ENCODE measurements at regions not wholly inside any gene's neighbourhood (a gene's known extent, or its start where the extent isn't known, plus 50 kb on each side); places are given as distances from the start of the nearest gene placed in this dataset.

- Mint-ChIP-seq H3K4me1 (no peaks in the 10 kb centered on the region), H3K4me3 (no peak overlapping the region), H3K27me3 (no peaks in the 10 kb centered on the region), H3K9me3 (ENCODE audit: insufficient read depth) (no peaks in the 10 kb centered on the region), H3K27ac (no peak overlapping the region)
- no peak overlapping the region for H3K4me2 ChIP-seq (replicated peaks; ENCODE audit: low read depth, low read length, poor library complexity, severe bottlenecking)
- H3K27ac ChIP-seq (ENCODE audit: low read length in 2 of 2): no peak overlapping the region
- CTCF ChIA-PET: no interaction called here
- H3K79me2 ChIP-seq (ENCODE audit: control insufficient read depth, insufficient read depth, low read length): no peaks in the 10 kb centered on the region
- H3K4me1 ChIP-seq (ENCODE audit: control insufficient read depth in 2 of 2, insufficient read depth in 2 of 2, low read length in 2 of 2): no peaks in the 10 kb centered on the region
- no peak for ATAC-seq (ENCODE audit: low read depth)
- no peaks in the 10 kb centered on the region for H3K9me3 ChIP-seq (ENCODE audit: control extremely low read depth in 1 of 3, control insufficient read depth in 2 of 3, insufficient read depth in 1 of 3, low read length in 2 of 3)
- POLR2A ChIA-PET: no interaction called here
- H3K9ac ChIP-seq (ENCODE audit: low read length): no peak overlapping the region
- H2AFZ ChIP-seq (ENCODE audit: insufficient read depth, low read depth, low read length, poor library complexity, severe bottlenecking): no peak overlapping the region
- intact Hi-C loops (cut with micrococcal nuclease): no loop called here
- H3K4me3 ChIP-seq (ENCODE audit: control extremely low read depth in 1 of 5, extremely low read depth in 1 of 5, insufficient read depth in 1 of 5, low read depth in 2 of 5, low read length in 4 of 5): no peak overlapping the region
- no peaks in the 10 kb centered on the region for H3K36me3 ChIP-seq (replicated peaks in 1 of 2; ENCODE audit: control extremely low read depth in 1 of 2, control insufficient read depth in 1 of 2, extremely low read depth in 1 of 2, insufficient read depth in 2 of 2, low read length in 1 of 2)
- no peak for DNase-seq
- H3K27me3 ChIP-seq (replicated peaks in 1 of 4; ENCODE audit: control extremely low read depth in 1 of 4, control insufficient read depth in 3 of 4, insufficient read depth in 4 of 4, low read length in 3 of 4): no peaks in the 10 kb centered on the region
- no peak for TF ChIP-seq CTCF (IDR thresholded peaks at IDR 0.05)
- no peaks in the 10 kb centered on the region for H4K20me1 ChIP-seq (ENCODE audit: control insufficient read depth, insufficient read depth, low read length, poor library complexity, severe bottlenecking)
Measured at GRCh38 chr3:3356846-3357245, 177.4 kb upstream of the CRBN start.

- Histone ChIP-seq H3K27ac (ENCODE audit: low read length in 2 of 2) (no peak overlapping the region), H3K79me2 (ENCODE audit: control insufficient read depth, insufficient read depth, low read length) (no peaks in the 10 kb centered on the region), H3K4me3 (ENCODE audit: control extremely low read depth in 1 of 5, extremely low read depth in 1 of 5, insufficient read depth in 1 of 5, low read depth in 2 of 5, low read length in 4 of 5) (no peak overlapping the region), H4K20me1 (ENCODE audit: control insufficient read depth, insufficient read depth, low read length, poor library complexity, severe bottlenecking) (no peaks in the 10 kb centered on the region), H3K4me1 (ENCODE audit: control insufficient read depth in 2 of 2, insufficient read depth in 2 of 2, low read length in 2 of 2) (no peaks in the 10 kb centered on the region), H2AFZ (ENCODE audit: insufficient read depth, low read depth, low read length, poor library complexity, severe bottlenecking) (no peak overlapping the region), H3K36me3 (replicated peaks in 1 of 2; ENCODE audit: control extremely low read depth in 1 of 2, control insufficient read depth in 1 of 2, extremely low read depth in 1 of 2, insufficient read depth in 2 of 2, low read length in 1 of 2) (no peaks in the 10 kb centered on the region), H3K9ac (ENCODE audit: low read length) (no peak overlapping the region), H3K4me2 (replicated peaks; ENCODE audit: low read depth, low read length, poor library complexity, severe bottlenecking) (no peak overlapping the region), H3K9me3 (ENCODE audit: control extremely low read depth in 1 of 3, control insufficient read depth in 2 of 3, insufficient read depth in 1 of 3, low read length in 2 of 3) (no peaks in the 10 kb centered on the region), H3K27me3 (replicated peaks in 1 of 4; ENCODE audit: control extremely low read depth in 1 of 4, control insufficient read depth in 3 of 4, insufficient read depth in 4 of 4, low read length in 3 of 4) (no peaks in the 10 kb centered on the region)
- ChIA-PET CTCF (no interaction called here), POLR2A (no interaction called here)
- DNase-seq: no peak
- ATAC-seq (ENCODE audit: low read depth): no peak
- TF ChIP-seq EZH2 (IDR thresholded peaks at IDR 0.05; ENCODE audit: borderline replicate concordance, insufficient read depth, low read depth, low read length, poor library complexity, severe bottlenecking) (no peak), CTCF (IDR thresholded peaks at IDR 0.05) (no peak)
- Mint-ChIP-seq H3K4me3 (no peak overlapping the region), H3K9me3 (ENCODE audit: insufficient read depth) (no peaks in the 10 kb centered on the region), H3K4me1 (no peaks in the 10 kb centered on the region), H3K27ac (no peak overlapping the region), H3K27me3 (no peaks in the 10 kb centered on the region)
- intact Hi-C loops (cut with micrococcal nuclease): no loop called here
- WGBS (ENCODE audit: insufficient coverage): no CpG with 5 or more reads among the region's 1 CpG
Measured at GRCh38 chr3:3355442-3355841, 176.0 kb upstream of the CRBN start.

Measured in B cell (primary cell).